A549 (cell line): ENCODE measurements at regions not wholly inside any gene's neighbourhood (a gene's known extent, or its start where the extent isn't known, plus 50 kb on each side); places are given as distances from the start of the nearest gene placed in this dataset.
A peak's percentile ranks its signal among the peaks of the same experiment; 100 is the strongest.

Experiments
- ATAC-seq, 2 experiments: fragments of 200-7000 bp in 1 of 2; fragments of >200 bp in 1 of 2; cut with Nextera tagmentation in 1 of 2; cut with Tn5 transposase in 1 of 2; 3 replicates each; pipeline versions ENCODE4 v1.8.0 to v1.9.1; 2018 to 2020; ENCODE audit warnings: mild to moderate bottlenecking in 1 of 2, moderate library complexity in 1 of 2
- CTCF ChIA-PET: fragments of 300-600 bp; sonication (Branson Sonifier 250); formaldehyde crosslinking; extraction: SDS; loops from one replicate; lab custom pipeline; 2021; ENCODE audit warnings: antibody characterized with exemption, inconsistent platforms; lab: Yijun Ruan, JAX
- POLR2A ChIA-PET: fragments of 350-600 bp; formaldehyde crosslinking; extraction: SDS; loops from one replicate; lab custom pipeline; 2021; ENCODE audit warnings: antibody characterized with exemption, inconsistent platforms; lab: Yijun Ruan, JAX
- DNase-seq, 2 experiments: peaks; one replicate each; pipeline versions ENCODE4 v3.0.0 to v3.0.0-alpha.2; 2011 to 2016; ENCODE audit warnings: low read depth in 1 of 2, low spot score in 1 of 2
- FAIRE-seq: peaks from 2 replicates; lab custom pipeline; 2011; peaks lifted over from hg19 to GRCh38; lab: Jason Lieb, UNC
- H3K27ac ChIP-seq, 2 experiments: fragments of >200 bp; sonication (Bioruptor Twin); formaldehyde crosslinking; 3 replicates each; pipeline ENCODE4 v1.5.1; 2016 to 2017
- H3K4me1 ChIP-seq: fragments of >200 bp; sonication (Bioruptor Twin); formaldehyde crosslinking; 3 replicates; pipeline ENCODE4 v1.6.1; 2016
- H3K4me2 ChIP-seq: fragments of >200 bp; sonication (Bioruptor Twin); formaldehyde crosslinking; 3 replicates; pipeline ENCODE4 v1.6.1; 2016
- H3K4me3 ChIP-seq: fragments of >200 bp; sonication (Bioruptor Twin); formaldehyde crosslinking; 3 replicates; pipeline ENCODE4 v1.5.1; 2016
- H3K9me3 ChIP-seq: fragments of >200 bp; sonication (Bioruptor Twin); formaldehyde crosslinking; 3 replicates; pipeline ENCODE4 v1.6.1; 2016
- BHLHE40 ChIP-seq: IDR thresholded peaks from 2 replicates; pipeline ENCODE4 v1.6.1; 2012; ENCODE audit warnings: low read depth, low read length, inconsistent platforms
- CBX2 ChIP-seq: fragments of 200-600 bp; sonication (generic); IDR thresholded peaks from 2 replicates; pipeline ENCODE4 v1.6.1; 2016; ENCODE audit warnings: low read depth, mild to moderate bottlenecking, borderline replicate concordance
- CBX8 ChIP-seq: fragments of 200-600 bp; sonication (generic); IDR thresholded peaks from 2 replicates; pipeline ENCODE4 v1.6.1; 2016
- CEBPB ChIP-seq, 2 experiments: fragments of >200 bp in 1 of 2; sonication (Bioruptor Twin) in 1 of 2; formaldehyde crosslinking in 1 of 2; IDR thresholded peaks; 2 replicates each; pipeline ENCODE4 v1.6.1; 2012 to 2016
- FOSL2 ChIP-seq, 2 experiments: fragments of 450-650 bp in 1 of 2; fragments of >200 bp in 1 of 2; sonication (Bioruptor Twin) in 1 of 2; formaldehyde crosslinking; IDR thresholded peaks; 2 replicates each; pipeline versions ENCODE4 v1.5.0 to v1.6.1; 2016 to 2020; ENCODE audit warnings: mild to moderate bottlenecking in 1 of 2, moderate library complexity in 1 of 2
- FOXS1 ChIP-seq: fragments of 250-450 bp; sonication (Bioruptor Pico); IDR thresholded peaks from 2 replicates; pipeline ENCODE4 v1.5.0; 2020; ENCODE audit warnings: mild to moderate bottlenecking, moderate library complexity
- GATA3 ChIP-seq: IDR thresholded peaks from 2 replicates; pipeline ENCODE4 v1.6.1; 2012; ENCODE audit warnings: borderline replicate concordance
- HEYL ChIP-seq: fragments of 250-450 bp; sonication (Bioruptor Pico); IDR thresholded peaks from 2 replicates; pipeline ENCODE4 v1.8.0; 2021; ENCODE audit warnings: mild to moderate bottlenecking, moderate library complexity
- HOXB13 ChIP-seq: fragments of 250-450 bp; sonication (Bioruptor Pico); IDR thresholded peaks from 2 replicates; pipeline ENCODE4 v1.5.0; 2020; ENCODE audit warnings: low read depth, mild to moderate bottlenecking, moderate library complexity
- MAFK ChIP-seq: fragments of 450-650 bp; IDR thresholded peaks from 2 replicates; pipeline ENCODE4 v1.6.1; 2014; ENCODE audit not compliant: partially characterized antibody
- NFE2L2 ChIP-seq: fragments of 150-350 bp; conservative IDR thresholded peaks from 2 replicates; pipeline ENCODE4 v1.6.1; 2014; ENCODE audit warnings: low read length
- NR3C1 ChIP-seq: fragments of >200 bp; sonication (Bioruptor Twin); formaldehyde crosslinking; IDR thresholded peaks from 3 replicates; pipeline ENCODE4 v1.6.1; 2017
- PHF8 ChIP-seq: fragments of 200-600 bp; sonication (generic); IDR thresholded peaks from 2 replicates; pipeline ENCODE4 v1.6.1; 2016; ENCODE audit warnings: low read depth, mild to moderate bottlenecking, antibody characterized with exemption, moderate library complexity, borderline replicate concordance
- POLR2A ChIP-seq: IDR thresholded peaks from 2 replicates; pipeline ENCODE4 v1.6.1; 2012; ENCODE audit warnings: mild to moderate bottlenecking, low read length
- POLR2AphosphoS2 ChIP-seq: conservative IDR thresholded peaks from 2 replicates; pipeline ENCODE4 v1.6.1; 2012; ENCODE audit warnings: low read length, improper control_type of control experiment, inconsistent platforms
- RAD21 ChIP-seq, 2 experiments: fragments of >200 bp in 1 of 2; sonication (Bioruptor Twin) in 1 of 2; formaldehyde crosslinking in 1 of 2; IDR thresholded peaks in 1 of 2; conservative IDR thresholded peaks in 1 of 2; 2 replicates in 1 of 2; 3 replicates in 1 of 2; pipeline ENCODE4 v1.6.1; 2012 to 2018; ENCODE audit warnings: inconsistent platforms in 1 of 2
- RCOR1 ChIP-seq: fragments of 150-350 bp; IDR thresholded peaks from 2 replicates; pipeline ENCODE4 v1.6.1; 2014; ENCODE audit warnings: antibody characterized with exemption, low read length, low read depth
- RFX5 ChIP-seq: fragments of 450-650 bp; IDR thresholded peaks from 2 replicates; pipeline ENCODE4 v1.7.1; 2014; ENCODE audit warnings: antibody characterized with exemption, mild to moderate bottlenecking, moderate library complexity
- RNF2 ChIP-seq: fragments of 200-600 bp; sonication (generic); IDR thresholded peaks from 2 replicates; pipeline ENCODE4 v1.6.1; 2016; ENCODE audit warnings: low read depth, mild to moderate bottlenecking, antibody characterized with exemption, moderate library complexity, borderline replicate concordance
- ZNF302 ChIP-seq: fragments of 250-450 bp; sonication (Bioruptor Pico); IDR thresholded peaks from 2 replicates; pipeline ENCODE4 v1.9.0; 2021; ENCODE audit warnings: inconsistent platforms, mild to moderate bottlenecking, moderate library complexity
- WGBS: methylation state at CpG from one replicate; pipeline ENCODE4 v1.1.6; 2017; ENCODE audit errors: missing lambda C conversion rate; 5-methylcytosine and 5-hydroxymethylcytosine counted together
- TF ChIP-seq, protein P1 (sequence below): fragments of 250-450 bp; sonication (Bioruptor Pico); IDR thresholded peaks from 2 replicates; pipeline ENCODE4 v1.5.0; 2020; ENCODE audit warnings: low read depth, mild to moderate bottlenecking, moderate library complexity
- TF ChIP-seq, protein P2 (sequence below): fragments of 250-450 bp; sonication (Bioruptor Pico); IDR thresholded peaks from 2 replicates; pipeline ENCODE4 v1.5.0; 2021; ENCODE audit warnings: mild to moderate bottlenecking, moderate library complexity, borderline replicate concordance

DNA sequence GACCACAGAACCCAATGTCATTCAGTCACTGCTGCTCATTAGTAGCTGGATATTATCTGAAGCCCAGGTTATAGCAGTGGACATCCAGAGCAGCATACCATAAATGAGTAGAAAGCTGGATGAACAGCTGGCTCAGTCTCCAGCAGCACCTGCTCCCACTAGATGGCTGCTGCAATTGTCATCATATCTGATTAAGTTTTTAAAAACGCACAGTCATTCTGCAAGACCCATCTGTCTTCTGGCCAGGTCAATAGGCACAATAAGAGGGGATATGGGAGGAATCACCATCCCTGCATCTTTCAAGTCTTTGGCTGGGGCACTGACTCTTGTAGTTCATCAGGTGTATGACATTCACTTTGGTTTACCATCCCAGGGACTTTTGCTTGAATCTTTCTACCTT, 55.1 kb upstream of the XDH start:
- Histone ChIP-seq H3K27ac (no peak overlapping the region), H3K4me2 (no peak overlapping the region), H3K4me1 (no peaks in the 10 kb centered on the region), H3K9me3 (peaks cover 9% of the 10 kb centered on the region; the same call in 1 of the 3 replicates), H3K4me3 (no peak overlapping the region)
- no peak for FAIRE-seq
- TF ChIP-seq BHLHE40 (no peak), NFE2L2 (peak; percentile 76), CBX2 (no peak), MAFK (peak; percentile 68)
- CTCF ChIA-PET = no interaction called here
- no peak for DNase-seq
- POLR2A ChIA-PET = no interaction called here
- WGBS = 83% methylated on average over 1 of the region's 1 CpG
- no peak for ATAC-seq

DNA sequence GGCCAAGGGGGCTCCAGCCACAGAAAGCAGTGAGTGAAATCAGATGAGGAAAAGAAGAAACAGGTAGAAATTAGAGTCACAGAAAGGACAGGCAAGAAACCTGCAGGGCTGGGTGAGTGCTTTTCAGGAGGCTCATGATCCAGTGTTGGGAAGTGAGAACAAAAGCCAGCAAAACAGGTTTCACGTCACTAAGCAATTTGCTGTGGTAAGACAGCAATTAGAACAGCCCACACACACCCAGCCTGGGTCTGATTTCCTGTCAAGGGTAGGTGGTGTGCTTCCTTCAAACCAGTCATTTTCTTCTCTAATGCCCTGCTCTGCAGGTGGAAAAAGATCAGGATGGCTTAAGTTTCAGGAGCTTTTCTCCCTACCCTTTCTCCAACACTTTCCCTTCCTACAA, 52.9 kb upstream of the XDH start:
- Histone ChIP-seq H3K9me3 (peaks cover 9% of the 10 kb centered on the region; the same call in 1 of the 3 replicates), H3K27ac (no peak overlapping the region), H3K4me1 (no peaks in the 10 kb centered on the region), H3K4me3 (no peak overlapping the region), H3K4me2 (no peak overlapping the region)
- CTCF ChIA-PET = interaction anchor here (0.8 to 1.2 kb wide), 2 partner anchors 102 to 134 kb away, joined by 3 read pairs; no protein-coding TSS in a partner anchor
- TF ChIP-seq CBX8 (no peak), NR3C1 (no peak), HEYL (CRISPR knock-in tag) (no peak), RNF2 (no peak), RAD21 (conservative IDR thresholded peaks at IDR 0.05 in 1 of 2, IDR thresholded peaks at IDR 0.05 in 1 of 2) (no peak), ZNF302 (CRISPR knock-in tag) (no peak), PHF8 (no peak), FOSL2 (IDR thresholded peaks at IDR 0.05) (no peak), FOSL2 (CRISPR knock-in tag; IDR thresholded peaks at IDR 0.05) (no peak), CEBPB (IDR thresholded peaks at IDR 0.05) (no peak), HOXB13 (no peak), POLR2AphosphoS2 (no peak), GATA3 (no peak), RCOR1 (no peak), POLR2A (no peak), FOXS1 (CRISPR knock-in tag) (no peak), RFX5 (no peak), NFE2L2 (no peak)
- TF ChIP-seq, protein P1, sequence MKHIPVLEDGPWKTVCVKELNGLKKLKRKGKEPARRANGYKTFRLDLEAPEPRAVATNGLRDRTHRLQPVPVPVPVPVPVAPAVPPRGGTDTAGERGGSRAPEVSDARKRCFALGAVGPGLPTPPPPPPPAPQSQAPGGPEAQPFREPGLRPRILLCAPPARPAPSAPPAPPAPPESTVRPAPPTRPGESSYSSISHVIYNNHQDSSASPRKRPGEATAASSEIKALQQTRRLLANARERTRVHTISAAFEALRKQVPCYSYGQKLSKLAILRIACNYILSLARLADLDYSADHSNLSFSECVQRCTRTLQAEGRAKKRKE (CRISPR knock-in tag) = no peak
- TF ChIP-seq, protein P2, sequence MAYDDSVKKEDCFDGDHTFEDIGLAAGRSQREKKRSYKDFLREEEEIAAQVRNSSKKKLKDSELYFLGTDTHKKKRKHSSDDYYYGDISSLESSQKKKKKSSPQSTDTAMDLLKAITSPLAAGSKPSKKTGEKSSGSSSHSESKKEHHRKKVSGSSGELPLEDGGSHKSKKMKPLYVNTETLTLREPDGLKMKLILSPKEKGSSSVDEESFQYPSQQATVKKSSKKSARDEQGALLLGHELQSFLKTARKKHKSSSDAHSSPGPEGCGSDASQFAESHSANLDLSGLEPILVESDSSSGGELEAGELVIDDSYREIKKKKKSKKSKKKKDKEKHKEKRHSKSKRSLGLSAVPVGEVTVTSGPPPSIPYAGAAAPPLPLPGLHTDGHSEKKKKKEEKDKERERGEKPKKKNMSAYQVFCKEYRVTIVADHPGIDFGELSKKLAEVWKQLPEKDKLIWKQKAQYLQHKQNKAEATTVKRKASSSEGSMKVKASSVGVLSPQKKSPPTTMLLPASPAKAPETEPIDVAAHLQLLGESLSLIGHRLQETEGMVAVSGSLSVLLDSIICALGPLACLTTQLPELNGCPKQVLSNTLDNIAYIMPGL (CRISPR knock-in tag) = no peak
- no peak for ATAC-seq
- WGBS = 50% methylated on average over 1 of the region's 1 CpG
- POLR2A ChIA-PET = no interaction called here
- DNase-seq = no peak
- FAIRE-seq = no peak
